Activated naive CD4-positive, alpha-beta T cell treated with anti-CD3 and anti-CD28 coated beads for 36 hours (primary cell): ENCODE measurements at regions not wholly inside any gene's neighbourhood (a gene's known extent, or its start where the extent isn't known, plus 50 kb on each side); places are given as distances from the start of the nearest gene placed in this dataset.

Experiments used
- CTCF ChIA-PET: fragments of 350-600 bp; sonication (Branson Sonifier 250); formaldehyde crosslinking; loops from one replicate; lab custom pipeline; 2021; ENCODE audit warnings: antibody characterized with exemption; lab: Charles Lee
- DNase-seq: peaks from one replicate; pipeline ENCODE4 v3.0.0-alpha.2; 2020
- H3K27ac Mint-ChIP-seq: one replicate; pipeline ENCODE4 v1.8.0; 2021; ENCODE audit warnings: mild to moderate bottlenecking, mixed read lengths
- H3K27me3 Mint-ChIP-seq: one replicate; pipeline ENCODE4 v1.8.0; 2021; ENCODE audit warnings: low read depth, mixed read lengths
- H3K36me3 Mint-ChIP-seq: one replicate; pipeline ENCODE4 v1.8.0; 2021; ENCODE audit warnings: low read depth, mixed read lengths
- H3K4me1 Mint-ChIP-seq: one replicate; pipeline ENCODE4 v1.8.0; 2021; ENCODE audit warnings: low read depth, mixed read lengths
- H3K4me3 Mint-ChIP-seq: one replicate; pipeline ENCODE4 v1.8.0; 2021; ENCODE audit warnings: mild to moderate bottlenecking, moderate library complexity, mixed read lengths
- H3K9me3 Mint-ChIP-seq: one replicate; pipeline ENCODE4 v1.8.0; 2021; ENCODE audit warnings: mixed read lengths
- intact Hi-C: fragments of 100-400 bp; cut with micrococcal nuclease; formaldehyde crosslinking; loops from one replicate; pipeline ENCODE4 v1.15.1; 2023

DNA sequence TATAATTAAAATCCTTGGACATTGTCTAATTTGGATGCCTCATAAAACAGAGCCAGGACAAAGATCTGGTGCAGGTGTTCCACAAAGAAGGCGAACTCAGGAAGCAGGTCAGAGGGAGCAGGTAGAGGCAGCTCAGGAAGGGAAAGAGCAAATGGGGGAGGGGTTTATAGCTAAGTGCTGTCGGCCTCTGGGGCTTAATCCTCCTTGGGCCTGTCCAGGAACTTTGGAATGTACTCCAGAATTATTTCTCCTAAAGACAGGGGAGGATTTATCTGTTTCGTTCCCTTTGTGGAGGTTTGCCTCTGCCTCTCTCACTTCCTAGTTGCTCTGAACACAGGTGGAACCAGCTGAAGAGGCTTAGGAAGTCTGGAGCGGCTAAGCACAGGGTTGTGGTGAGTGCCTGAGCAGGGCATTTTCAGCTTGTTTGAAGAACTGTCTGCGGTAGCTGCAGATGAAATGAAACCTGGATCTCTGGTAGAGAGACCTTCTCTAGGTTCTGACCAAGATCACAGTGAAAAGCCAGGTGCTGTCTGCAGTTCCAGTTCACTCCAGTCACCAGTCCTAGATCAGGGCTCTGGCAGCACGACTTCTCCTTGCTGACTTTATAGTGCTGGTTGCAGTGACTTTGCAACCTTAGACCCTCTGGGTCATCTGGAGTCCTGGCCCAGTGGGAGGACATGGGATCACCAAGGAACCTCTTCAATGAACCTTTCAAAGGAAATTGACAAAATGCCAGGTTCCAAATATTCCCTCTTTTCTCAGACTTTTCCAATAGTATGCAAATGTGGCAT is 519.2 kb downstream of the PCDH10 start:
- Mint-ChIP-seq H3K27me3 (no peaks in the 10 kb centered on the region), H3K9me3 (peaks cover 4% of the 10 kb centered on the region), H3K36me3 (no peaks in the 10 kb centered on the region), H3K27ac (no peak overlapping the region), H3K4me3 (no peak overlapping the region), H3K4me1 (no peaks in the 10 kb centered on the region)
- no peak for DNase-seq
- CTCF ChIA-PET: no interaction called here
- intact Hi-C loops: no loop called here

DNA sequence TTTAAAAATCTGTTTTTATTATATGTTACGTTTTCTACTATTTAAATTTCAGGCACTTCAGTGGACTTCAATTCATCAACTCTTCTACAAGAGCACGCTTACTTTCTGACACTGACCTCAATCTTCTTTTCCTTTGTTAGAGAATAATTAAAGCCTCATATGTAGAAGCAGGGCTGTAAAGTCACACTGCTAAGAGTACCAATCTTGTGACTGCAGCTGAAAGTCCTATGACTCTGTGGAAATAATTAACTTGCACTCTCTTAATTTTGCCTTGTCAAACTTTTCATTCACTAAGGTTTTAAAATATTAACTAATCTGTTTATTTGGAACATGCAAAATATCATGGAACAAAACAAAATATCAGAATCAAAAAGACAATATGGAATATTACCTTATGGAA is 498.1 kb downstream of the PCDH10 start:
- DNase-seq: no peak
- intact Hi-C loops: no loop called here
- no peak overlapping the region for H3K27ac Mint-ChIP-seq
- H3K4me1 Mint-ChIP-seq: no peaks in the 10 kb centered on the region
- H3K4me3 Mint-ChIP-seq: no peak overlapping the region
- H3K9me3 Mint-ChIP-seq: peaks cover 1% of the 10 kb centered on the region
- no peaks in the 10 kb centered on the region for H3K27me3 Mint-ChIP-seq
- no peaks in the 10 kb centered on the region for H3K36me3 Mint-ChIP-seq
- CTCF ChIA-PET: no interaction called here

DNA sequence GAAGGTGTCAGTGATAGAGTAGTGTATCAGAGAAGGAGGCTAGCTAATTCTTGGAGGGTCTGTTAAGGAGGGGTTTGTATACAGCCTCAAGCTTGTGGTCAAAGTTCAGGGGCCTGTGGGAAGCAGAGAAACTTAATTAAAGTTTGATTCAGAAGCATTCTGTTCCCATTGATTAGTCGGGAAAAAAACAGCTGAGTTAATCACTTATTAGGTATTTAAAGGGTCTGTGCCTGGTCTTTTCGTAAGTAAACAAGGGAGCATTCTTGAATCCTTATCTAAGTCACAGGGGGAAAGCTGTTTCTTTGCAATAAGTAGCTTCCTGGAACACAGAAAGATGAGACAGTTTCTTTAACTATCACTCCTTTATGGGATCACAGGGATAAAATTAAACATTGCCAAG is 492.1 kb downstream of the PCDH10 start:
- intact Hi-C loops: no loop called here
- CTCF ChIA-PET: no interaction called here
- Mint-ChIP-seq H3K27ac (no peak overlapping the region), H3K27me3 (no peaks in the 10 kb centered on the region), H3K9me3 (peaks cover 2% of the 10 kb centered on the region), H3K4me3 (no peak overlapping the region), H3K4me1 (no peaks in the 10 kb centered on the region), H3K36me3 (no peaks in the 10 kb centered on the region)
- DNase-seq: no peak

DNA sequence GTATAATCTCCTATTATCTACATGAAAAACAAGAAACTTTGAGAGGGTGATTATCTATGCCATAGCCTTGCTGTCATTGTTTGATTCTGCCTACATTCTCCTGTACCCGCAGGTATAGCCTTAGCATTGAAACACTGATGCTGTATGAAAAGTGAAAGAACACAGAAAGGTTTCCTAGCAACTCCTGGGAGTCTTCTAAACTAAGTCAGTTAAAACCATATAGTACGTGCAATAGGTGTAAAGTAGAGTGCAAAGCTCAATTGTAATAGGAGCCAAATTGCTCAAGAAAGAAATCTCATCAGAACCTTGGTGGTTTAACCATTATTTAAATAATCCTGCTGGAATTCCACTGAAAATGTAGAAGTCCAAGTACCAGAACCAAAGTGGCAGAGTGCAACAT is 489.7 kb downstream of the PCDH10 start:
- Mint-ChIP-seq H3K4me1 (no peaks in the 10 kb centered on the region), H3K27ac (no peak overlapping the region), H3K27me3 (no peaks in the 10 kb centered on the region), H3K4me3 (no peak overlapping the region), H3K9me3 (peaks cover 8% of the 10 kb centered on the region), H3K36me3 (no peaks in the 10 kb centered on the region)
- no peak for DNase-seq
- CTCF ChIA-PET: no interaction called here
- intact Hi-C loops: no loop called here

DNA sequence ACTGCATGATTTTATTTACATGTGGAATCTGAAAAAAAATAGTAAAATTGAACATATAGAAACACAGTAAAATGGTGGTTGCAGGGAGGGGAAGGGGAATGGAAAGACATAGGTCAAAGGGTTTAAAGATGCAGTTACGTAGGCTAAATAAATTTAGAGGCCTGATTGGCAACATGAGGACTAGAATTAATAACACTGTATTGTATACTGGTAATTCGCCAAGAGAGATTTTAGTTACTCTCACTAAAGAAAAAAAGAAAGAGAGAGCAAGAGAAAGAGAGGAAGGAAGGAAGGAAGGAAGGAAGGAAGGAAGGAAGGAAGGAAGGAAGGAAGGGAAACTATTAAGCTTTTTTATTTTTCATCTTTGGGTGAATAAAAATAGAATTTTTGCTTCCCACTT is 488.1 kb downstream of the PCDH10 start:
- CTCF ChIA-PET: no interaction called here
- H3K9me3 Mint-ChIP-seq: peaks cover 8% of the 10 kb centered on the region
- H3K27me3 Mint-ChIP-seq: no peaks in the 10 kb centered on the region
- no peaks in the 10 kb centered on the region for H3K4me1 Mint-ChIP-seq
- no peaks in the 10 kb centered on the region for H3K36me3 Mint-ChIP-seq
- no peak for DNase-seq
- no peak overlapping the region for H3K4me3 Mint-ChIP-seq
- no peak overlapping the region for H3K27ac Mint-ChIP-seq
- intact Hi-C loops: no loop called here

DNA sequence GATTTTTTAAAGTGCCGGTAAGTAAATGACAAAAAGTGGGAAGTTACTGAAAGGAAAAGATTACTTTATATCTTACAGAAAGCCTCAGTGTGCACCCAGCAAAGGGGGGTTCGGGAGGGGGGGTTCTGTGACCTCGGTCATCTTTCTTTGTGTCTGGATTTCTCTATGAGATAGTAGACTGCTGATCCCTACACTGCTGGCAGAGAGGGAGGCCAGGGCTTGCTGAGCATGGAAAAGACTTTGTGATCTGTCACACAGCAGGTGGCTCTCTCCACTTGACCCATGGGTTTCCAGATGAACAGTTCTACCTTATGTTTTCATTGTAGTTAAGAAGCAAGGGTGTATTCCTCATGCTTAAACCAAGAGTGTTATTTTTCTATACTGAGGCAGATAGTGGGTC is 475.6 kb downstream of the PCDH10 start:
- CTCF ChIA-PET: no interaction called here
- Mint-ChIP-seq H3K4me3 (no peak overlapping the region), H3K27me3 (no peaks in the 10 kb centered on the region), H3K27ac (no peak overlapping the region), H3K36me3 (no peaks in the 10 kb centered on the region), H3K9me3 (peaks cover 3% of the 10 kb centered on the region), H3K4me1 (no peaks in the 10 kb centered on the region)
- intact Hi-C loops: no loop called here
- no peak for DNase-seq

DNA sequence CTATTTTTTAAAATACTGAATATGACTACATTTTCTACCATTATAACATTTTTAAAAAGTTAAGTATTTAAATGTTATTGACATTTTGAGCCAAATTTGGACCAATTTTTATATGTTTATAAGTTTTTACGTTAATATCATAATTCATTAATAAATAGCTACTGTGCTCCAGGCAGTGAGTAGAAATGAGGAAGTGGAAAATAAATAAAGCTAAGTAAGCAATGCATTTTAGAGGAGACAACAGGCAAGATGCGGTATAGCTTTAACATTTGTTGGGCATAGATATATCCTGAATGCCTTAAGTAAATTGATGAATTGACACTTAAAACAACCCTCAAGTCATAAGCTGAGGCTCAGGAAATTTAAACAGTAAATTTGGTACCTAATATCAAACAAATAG is 474.8 kb downstream of the PCDH10 start:
- intact Hi-C loops: no loop called here
- CTCF ChIA-PET: no interaction called here
- Mint-ChIP-seq H3K27ac (no peak overlapping the region), H3K27me3 (no peaks in the 10 kb centered on the region), H3K36me3 (no peaks in the 10 kb centered on the region), H3K4me3 (no peak overlapping the region), H3K4me1 (no peaks in the 10 kb centered on the region), H3K9me3 (no peaks in the 10 kb centered on the region)
- DNase-seq: no peak

DNA sequence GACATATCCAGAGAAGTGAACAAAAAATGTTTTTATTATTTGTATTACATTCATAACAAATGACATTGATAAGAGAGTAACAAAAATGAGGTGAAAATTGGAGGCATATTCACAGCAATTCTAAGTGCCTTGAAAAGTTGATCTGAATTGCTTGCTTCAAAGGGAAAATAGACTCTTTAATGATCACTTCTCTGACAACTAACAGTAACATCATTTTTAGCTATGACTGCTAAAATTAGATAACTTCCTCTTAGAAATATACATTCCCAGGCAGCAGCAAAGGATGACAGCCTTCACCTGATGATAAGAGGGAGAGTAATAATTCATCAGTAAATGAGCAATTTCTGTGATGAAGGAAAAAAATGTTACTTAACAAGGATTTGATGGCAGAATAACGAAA is 472.5 kb downstream of the PCDH10 start:
- CTCF ChIA-PET: no interaction called here
- Mint-ChIP-seq H3K4me1 (no peaks in the 10 kb centered on the region), H3K9me3 (peaks cover 4% of the 10 kb centered on the region), H3K36me3 (no peaks in the 10 kb centered on the region), H3K4me3 (no peak overlapping the region), H3K27me3 (no peaks in the 10 kb centered on the region), H3K27ac (no peak overlapping the region)
- no peak for DNase-seq
- intact Hi-C loops: no loop called here

DNA sequence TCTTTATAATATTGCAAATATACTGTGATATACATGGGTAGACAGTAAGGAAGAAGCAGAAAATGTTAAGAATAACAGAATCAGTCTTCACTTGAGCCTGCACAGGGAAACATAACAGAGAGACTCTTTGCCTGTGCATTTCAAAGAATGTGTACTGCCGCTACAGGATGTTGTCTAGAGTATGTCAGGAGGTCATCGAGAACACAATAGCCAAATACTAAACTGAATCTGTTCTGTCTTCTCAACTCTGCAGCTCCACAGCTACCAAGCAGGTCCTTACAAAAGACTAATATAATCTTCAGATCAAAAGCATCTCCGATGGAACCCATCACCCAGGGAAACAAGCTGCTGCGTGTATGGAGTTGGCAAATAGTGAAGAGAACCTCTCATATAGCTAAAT is 471.5 kb downstream of the PCDH10 start:
- intact Hi-C loops: no loop called here
- Mint-ChIP-seq H3K9me3 (peaks cover 7% of the 10 kb centered on the region), H3K4me3 (no peak overlapping the region), H3K27ac (no peak overlapping the region), H3K36me3 (no peaks in the 10 kb centered on the region), H3K27me3 (no peaks in the 10 kb centered on the region), H3K4me1 (no peaks in the 10 kb centered on the region)
- DNase-seq: no peak
- CTCF ChIA-PET: no interaction called here

DNA sequence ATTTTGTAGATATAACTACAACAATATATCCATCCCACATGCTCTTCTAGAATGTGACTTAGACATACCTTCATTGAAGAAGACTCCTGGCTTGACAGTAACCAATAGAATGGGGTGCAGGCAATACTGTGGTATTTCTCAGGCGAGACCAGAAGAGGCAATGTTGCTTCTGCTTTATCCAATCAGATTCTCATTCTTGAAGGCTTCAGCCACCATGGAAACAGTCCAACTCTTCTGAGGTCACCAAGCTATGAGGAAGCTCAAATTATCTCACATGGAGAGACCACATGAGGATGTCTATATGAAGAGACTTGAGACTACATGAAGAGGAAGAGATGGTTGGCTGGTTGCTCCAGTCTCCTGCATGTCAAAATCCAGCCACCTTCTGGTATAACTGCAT is 469.9 kb downstream of the PCDH10 start:
- Mint-ChIP-seq H3K27ac (no peak overlapping the region), H3K4me3 (no peak overlapping the region), H3K36me3 (no peaks in the 10 kb centered on the region), H3K4me1 (no peaks in the 10 kb centered on the region), H3K9me3 (peaks cover 7% of the 10 kb centered on the region), H3K27me3 (no peaks in the 10 kb centered on the region)
- no peak for DNase-seq
- CTCF ChIA-PET: no interaction called here
- intact Hi-C loops: no loop called here

DNA sequence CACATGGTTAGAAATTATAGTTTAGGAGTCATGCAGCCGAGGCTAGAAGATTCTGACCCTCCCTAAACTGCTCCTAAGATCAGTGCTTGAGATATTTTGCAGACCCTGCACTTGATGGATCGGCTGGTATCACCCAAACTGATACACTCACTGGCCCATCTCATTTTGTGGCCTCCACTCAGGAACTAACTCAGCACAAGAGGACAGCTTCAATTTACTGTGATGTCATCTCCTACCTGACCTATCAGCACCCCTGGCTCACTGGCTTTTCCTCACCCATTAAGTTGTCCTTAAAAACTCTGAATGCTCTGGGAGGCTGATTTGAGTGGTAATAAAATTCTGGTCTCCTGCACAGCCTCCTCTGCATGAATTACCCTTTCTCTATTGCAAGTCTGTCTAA is 450.9 kb downstream of the PCDH10 start:
- DNase-seq: no peak
- Mint-ChIP-seq H3K36me3 (no peaks in the 10 kb centered on the region), H3K27me3 (no peaks in the 10 kb centered on the region), H3K9me3 (no peaks in the 10 kb centered on the region), H3K27ac (no peak overlapping the region), H3K4me1 (no peaks in the 10 kb centered on the region), H3K4me3 (no peak overlapping the region)
- CTCF ChIA-PET: no interaction called here
- intact Hi-C loops: no loop called here

DNA sequence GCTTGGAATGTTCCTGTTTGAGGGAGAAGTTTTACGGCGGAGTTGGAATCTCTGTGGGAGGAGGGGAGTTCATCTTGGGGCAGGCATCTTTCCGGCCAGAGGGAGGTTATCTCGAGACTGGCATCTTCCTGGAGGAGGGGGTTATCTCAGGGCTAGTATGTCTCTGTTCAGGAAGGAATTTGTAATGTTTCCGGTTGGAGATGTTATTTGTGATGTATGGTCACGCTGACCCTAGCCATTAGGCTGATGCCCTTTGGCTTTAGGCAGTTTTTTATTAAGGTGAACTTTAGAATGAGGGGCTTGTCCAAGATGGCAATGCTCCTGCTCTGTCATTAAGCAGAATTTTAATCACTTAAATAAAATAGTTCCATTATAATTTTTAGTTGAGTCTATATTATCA is 449.7 kb downstream of the PCDH10 start:
- Mint-ChIP-seq H3K27ac (no peak overlapping the region), H3K4me1 (no peaks in the 10 kb centered on the region), H3K9me3 (no peaks in the 10 kb centered on the region), H3K4me3 (no peak overlapping the region), H3K36me3 (no peaks in the 10 kb centered on the region), H3K27me3 (no peaks in the 10 kb centered on the region)
- DNase-seq: no peak
- intact Hi-C loops: no loop called here
- CTCF ChIA-PET: no interaction called here

DNA sequence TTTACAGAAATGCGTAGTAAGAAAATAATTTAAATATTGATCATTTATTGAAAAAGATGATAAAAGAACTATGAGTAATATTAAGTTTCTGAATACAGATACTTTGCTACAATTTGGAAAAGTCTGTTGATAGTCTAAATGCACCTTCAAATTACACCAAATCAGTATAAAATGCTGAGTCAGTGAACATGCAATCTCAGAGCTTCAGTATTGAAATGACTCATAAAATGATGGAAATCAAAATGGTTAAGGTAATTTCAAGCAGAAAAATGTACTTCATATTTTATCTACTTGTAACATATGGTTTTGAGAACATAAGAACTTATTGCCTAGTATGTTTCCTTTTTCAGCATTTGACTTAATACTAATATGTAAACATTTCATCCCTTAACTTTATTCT is 448.2 kb downstream of the PCDH10 start:
- Mint-ChIP-seq H3K9me3 (no peaks in the 10 kb centered on the region), H3K4me1 (no peaks in the 10 kb centered on the region), H3K4me3 (no peak overlapping the region), H3K27ac (no peak overlapping the region), H3K36me3 (no peaks in the 10 kb centered on the region), H3K27me3 (no peaks in the 10 kb centered on the region)
- intact Hi-C loops: no loop called here
- CTCF ChIA-PET: no interaction called here
- no peak for DNase-seq
